ENCODE measurements at regions not wholly inside any gene's neighbourhood (a gene's known extent, or its start where the extent isn't known, plus 50 kb on each side); places are given as distances from the start of the nearest gene placed in this dataset.

DNA sequence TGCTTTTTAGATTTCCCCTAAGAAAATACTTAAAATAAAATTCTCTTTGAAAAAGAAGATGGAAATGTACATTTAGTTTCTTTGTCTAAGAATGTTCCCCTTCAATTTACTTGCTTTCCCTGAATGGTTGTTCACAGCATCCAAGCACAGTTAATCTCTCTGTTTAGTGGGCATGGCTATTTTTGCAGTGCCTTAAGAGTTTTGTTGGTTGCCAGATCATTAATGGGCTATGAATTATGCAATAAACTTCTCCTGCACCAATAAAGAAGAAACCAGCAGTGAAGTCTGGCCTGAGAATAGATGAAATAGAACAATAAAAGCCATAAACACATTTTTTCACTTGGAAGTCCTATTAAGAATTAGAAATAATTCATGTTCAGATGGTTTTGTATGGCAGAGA lies 980.4 kb upstream of the IGFBP7 start:
- TF ChIP-seq, protein P1, sequence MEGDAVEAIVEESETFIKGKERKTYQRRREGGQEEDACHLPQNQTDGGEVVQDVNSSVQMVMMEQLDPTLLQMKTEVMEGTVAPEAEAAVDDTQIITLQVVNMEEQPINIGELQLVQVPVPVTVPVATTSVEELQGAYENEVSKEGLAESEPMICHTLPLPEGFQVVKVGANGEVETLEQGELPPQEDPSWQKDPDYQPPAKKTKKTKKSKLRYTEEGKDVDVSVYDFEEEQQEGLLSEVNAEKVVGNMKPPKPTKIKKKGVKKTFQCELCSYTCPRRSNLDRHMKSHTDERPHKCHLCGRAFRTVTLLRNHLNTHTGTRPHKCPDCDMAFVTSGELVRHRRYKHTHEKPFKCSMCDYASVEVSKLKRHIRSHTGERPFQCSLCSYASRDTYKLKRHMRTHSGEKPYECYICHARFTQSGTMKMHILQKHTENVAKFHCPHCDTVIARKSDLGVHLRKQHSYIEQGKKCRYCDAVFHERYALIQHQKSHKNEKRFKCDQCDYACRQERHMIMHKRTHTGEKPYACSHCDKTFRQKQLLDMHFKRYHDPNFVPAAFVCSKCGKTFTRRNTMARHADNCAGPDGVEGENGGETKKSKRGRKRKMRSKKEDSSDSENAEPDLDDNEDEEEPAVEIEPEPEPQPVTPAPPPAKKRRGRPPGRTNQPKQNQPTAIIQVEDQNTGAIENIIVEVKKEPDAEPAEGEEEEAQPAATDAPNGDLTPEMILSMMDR (IDR thresholded peaks at IDR 0.05), result no peak
- H3K27ac ChIP-seq, result no peak overlapping the region

GRCh38 chr4:58081356-58081755 lies 971.2 kb upstream of the IGFBP7 start:
- intact Hi-C loops (cut with DNase I), result no loop called here
- no peaks in the 10 kb centered on the region for H3K4me1 ChIP-seq
- no peaks in the 10 kb centered on the region for H3K36me3 ChIP-seq
- TF ChIP-seq, protein P1 (IDR thresholded peaks at IDR 0.05), result no peak
- ATAC-seq (no peak), DNase-seq (no peak)
- H3K4me3 ChIP-seq, result no peak overlapping the region
- no peak overlapping the region for H3K27ac ChIP-seq
- H3K27me3 ChIP-seq, result no peaks in the 10 kb centered on the region
- no peaks in the 10 kb centered on the region for H3K9me3 ChIP-seq

More for the DNA sequence above, 980.4 kb upstream of the IGFBP7 start:
- H3K4me3 ChIP-seq, result no peak overlapping the region
- H3K9me3 ChIP-seq, result no peaks in the 10 kb centered on the region
- no peaks in the 10 kb centered on the region for H3K4me1 ChIP-seq
- DNase-seq (peak in 2 of 4 donors; percentile 4 to 29), ATAC-seq (no peak)
- intact Hi-C loops (cut with DNase I), result no loop called here
- no peaks in the 10 kb centered on the region for H3K27me3 ChIP-seq
- H3K36me3 ChIP-seq, result no peaks in the 10 kb centered on the region

- intact Hi-C loops (cut with DNase I), result no loop called here
- TF ChIP-seq, protein P1 (IDR thresholded peaks at IDR 0.05), result no peak
- Histone ChIP-seq H3K4me3 (no peak overlapping the region), H3K4me1 (no peaks in the 10 kb centered on the region), H3K9me3 (peaks cover 0 to 5% of the 10 kb centered on the region in 2 donors), H3K27ac (no peak overlapping the region), H3K27me3 (no peaks in the 10 kb centered on the region), H3K36me3 (peaks cover 0 to 3% of the 10 kb centered on the region in 2 donors)
- DNase-seq (no peak), ATAC-seq (no peak)
Measured at GRCh38 chr4:58075724-58076123, 965.5 kb upstream of the IGFBP7 start.

DNA sequence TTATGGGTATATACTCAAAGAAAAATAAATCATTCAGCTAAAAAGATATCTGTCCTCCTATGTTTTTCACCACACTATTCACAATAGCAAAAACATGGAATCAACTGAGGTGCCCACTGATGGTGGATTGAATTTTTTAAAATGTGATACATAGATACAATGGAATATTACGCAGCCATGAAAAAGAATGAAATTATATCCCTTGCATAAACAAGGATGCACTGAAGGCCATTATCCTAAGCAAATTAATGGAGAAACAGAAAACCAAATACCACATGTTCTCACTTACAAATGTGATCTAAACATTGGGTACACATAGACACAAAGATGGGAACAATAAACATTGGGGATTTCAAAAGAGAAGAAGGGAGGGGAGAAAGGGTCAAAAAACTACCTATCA lies 964.2 kb upstream of the IGFBP7 start:
- intact Hi-C loops (cut with DNase I), result no loop called here
- ATAC-seq (no peak), DNase-seq (no peak)
- Histone ChIP-seq H3K27ac (no peak overlapping the region), H3K9me3 (peaks cover 0 to 5% of the 10 kb centered on the region in 2 donors), H3K4me1 (no peaks in the 10 kb centered on the region), H3K36me3 (peaks cover 0 to 3% of the 10 kb centered on the region in 2 donors), H3K27me3 (no peaks in the 10 kb centered on the region), H3K4me3 (no peak overlapping the region)
- TF ChIP-seq, protein P1 (IDR thresholded peaks at IDR 0.05), result no peak

DNA sequence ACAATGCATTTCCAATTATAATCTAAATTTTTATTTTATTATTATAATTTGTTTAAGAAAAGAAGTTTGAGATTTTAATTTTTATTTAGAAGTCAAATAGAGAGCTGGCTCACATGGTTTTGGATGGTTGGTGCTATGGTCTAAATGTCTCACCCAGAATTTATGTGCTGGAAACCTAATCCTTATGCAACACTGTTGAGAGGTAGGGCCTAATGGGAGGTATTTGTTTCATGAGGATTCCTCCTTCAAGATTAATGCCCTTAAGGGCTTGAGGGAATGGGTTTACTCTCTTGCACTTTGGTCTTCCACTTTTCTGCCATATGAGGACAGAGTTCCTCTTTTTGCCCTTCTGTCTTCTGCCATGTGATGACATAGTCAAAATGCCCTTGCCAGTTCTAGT lies 960.5 kb upstream of the IGFBP7 start:
- Histone ChIP-seq H3K27ac (no peak overlapping the region), H3K9me3 (peaks cover 0 to 5% of the 10 kb centered on the region in 2 donors), H3K4me1 (no peaks in the 10 kb centered on the region), H3K4me3 (no peak overlapping the region), H3K27me3 (no peaks in the 10 kb centered on the region), H3K36me3 (peaks cover 0 to 3% of the 10 kb centered on the region in 2 donors)
- TF ChIP-seq, protein P1 (IDR thresholded peaks at IDR 0.05), result no peak
- DNase-seq (no peak), ATAC-seq (no peak)
- intact Hi-C loops (cut with DNase I), result no loop called here

Measured in left lung (tissue), 4 donors.